NCI-H2196 treated with DMSO at 0.1 percent for 48 hours (cell line): ENCODE measurements at regions not wholly inside any gene's neighbourhood (a gene's known extent, or its start where the extent isn't known, plus 50 kb on each side); places are given as distances from the start of the nearest gene placed in this dataset.

Experiments used
- DNase-seq: peaks from one replicate; lab custom pipeline; 2025; ENCODE audit not compliant: unreplicated experiment; lab: John Stamatoyannopoulos, UW

DNA sequence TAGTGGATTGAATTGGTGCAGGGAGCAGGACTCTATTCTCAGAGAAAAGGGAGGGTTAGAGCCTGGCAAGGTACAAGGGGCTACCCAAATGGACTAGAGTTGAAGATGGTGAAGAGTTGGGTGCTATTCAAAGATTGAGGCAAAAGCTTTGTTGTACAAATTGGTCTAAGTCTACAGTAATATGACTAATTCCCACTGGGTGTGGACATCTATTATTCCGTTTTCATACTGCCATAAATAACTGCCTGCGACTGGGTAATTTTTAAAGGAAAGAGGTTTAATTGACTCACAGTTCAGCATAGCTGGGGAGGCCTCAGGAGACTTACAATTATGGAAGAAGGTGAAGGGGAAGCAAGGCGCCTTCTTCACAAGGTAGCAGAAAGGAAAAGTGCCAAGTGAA, 266.3 kb downstream of the TPBG start:
- no peak for DNase-seq

DNA sequence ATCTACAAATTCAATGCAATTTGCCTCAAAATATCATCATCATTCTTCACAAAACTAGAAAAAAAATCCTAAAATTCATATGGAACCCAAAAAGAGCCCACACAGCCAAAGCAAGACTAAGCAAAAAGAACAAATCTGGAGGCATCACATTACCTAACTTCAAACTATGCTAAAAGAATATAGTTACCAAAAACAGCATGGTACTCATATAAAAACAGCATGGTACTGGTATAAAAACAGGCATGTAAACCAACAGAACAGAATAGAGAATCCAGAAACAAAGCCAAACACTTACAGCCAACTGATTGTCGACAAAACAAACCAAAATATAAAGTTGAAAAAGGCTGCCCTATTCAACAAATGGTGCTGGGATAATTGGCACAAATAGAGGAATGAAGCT, 278.1 kb downstream of the TPBG start:
- DNase-seq: no peak

DNA sequence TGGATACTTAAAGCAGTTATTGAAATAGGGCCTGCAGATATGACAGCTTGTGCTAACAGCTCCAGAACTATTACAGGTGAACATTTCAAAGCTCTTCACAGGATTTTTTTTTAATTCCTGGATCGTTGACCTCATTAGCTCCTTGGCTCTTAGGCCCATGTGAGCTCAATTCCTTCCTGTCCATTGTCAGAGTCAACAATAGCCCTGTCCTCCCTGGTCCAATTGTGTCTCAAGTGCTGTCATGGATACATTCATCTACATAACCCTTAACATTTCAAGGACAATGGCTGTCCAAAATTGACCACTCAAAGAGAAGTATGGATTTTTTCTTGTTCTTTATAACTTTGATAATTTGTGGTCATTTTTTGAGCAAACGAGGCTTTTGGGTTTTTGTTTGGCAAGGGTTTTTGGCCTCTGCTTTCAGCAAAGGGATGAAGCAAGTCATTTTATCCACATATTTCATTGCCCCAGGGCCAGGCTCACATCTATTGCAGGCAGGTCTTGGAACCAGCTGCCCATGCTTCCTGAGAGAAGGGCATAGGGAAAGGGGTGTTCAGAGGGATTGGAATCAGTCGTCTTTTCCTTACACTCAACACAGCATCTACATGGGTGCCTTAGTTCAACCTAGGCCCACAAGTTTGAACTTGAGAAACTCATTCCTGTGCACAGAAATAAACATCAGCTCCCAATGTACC, 282.1 kb downstream of the TPBG start:
- DNase-seq: no peak

DNA sequence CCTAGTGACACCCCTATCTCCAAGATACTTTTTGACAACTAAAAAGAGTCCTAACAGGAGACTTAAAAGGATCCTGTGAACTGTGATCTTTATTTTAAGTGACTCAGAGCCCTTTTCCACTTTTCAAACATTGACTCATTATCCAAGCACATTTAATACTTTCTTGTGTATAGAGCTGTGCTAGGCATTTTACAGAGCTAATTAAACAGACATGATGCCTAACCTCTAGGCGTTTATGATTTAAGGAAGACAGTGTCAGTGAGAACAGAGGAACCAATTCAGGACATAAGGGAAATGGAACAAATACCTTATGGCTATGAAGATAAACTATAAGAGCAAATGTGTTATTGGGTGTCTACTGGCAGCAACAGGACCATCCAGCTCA, 282.6 kb downstream of the TPBG start:
- DNase-seq: no peak

DNA sequence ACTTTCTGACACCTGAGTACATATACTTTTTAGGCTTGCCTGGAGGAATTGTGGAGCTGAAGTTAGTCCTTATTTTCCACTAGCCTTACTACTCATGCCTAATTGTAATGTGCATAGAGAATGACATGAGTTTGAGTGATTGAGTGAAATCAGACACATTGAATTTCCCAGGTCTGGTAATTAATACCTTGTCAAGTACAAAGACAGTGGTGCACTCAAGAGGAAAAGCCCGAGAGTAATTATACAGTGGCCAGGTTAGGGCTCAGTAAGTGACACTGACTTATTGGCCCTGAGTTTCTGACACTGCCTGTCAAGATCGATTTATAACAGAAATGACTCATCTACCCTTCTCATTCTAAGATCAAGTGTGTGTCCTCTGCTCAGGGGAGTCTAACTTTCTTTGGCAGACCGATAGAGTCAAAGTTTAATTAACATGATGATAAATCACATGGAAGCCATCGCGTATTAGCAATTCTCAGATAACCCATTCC, 288.3 kb downstream of the TPBG start:
- DNase-seq: no peak

DNA sequence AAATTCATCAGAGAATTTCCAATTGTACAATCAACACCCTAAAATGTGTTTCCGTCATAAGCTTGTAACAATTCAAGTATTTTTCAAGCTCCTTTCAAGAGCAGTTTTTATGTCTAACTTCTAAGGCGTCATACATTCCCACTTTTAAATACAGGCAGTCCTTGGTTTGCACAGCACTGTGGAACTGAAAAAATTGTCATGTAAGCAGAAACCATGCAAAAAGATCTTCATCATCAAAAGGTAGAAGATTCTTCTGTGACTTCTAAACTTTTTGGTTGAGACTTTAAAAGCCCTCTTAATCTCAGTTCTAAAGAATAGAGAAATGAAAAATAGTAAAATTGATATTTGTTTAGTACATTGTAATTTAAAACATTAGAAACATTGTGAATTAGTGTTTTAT, 315.6 kb downstream of the TPBG start:
- DNase-seq: no peak

DNA sequence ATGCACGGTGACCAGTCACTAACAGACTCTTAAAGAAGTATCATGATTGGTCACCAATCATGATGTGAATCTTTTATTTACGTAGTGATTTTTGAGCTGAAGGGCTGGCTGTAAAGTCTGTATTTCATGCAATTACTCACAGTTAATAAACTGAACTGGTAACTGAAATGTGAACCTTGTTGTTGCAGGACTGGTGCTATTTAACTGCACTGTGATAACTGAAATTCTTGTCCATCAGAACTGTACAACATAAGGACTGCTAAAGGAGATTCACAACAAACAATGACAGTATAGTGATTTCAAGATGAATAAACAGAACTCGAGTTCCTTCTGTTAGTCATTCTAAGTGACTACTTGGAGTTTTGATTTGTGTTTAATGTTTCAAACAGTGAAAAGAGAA, 316.6 kb downstream of the TPBG start:
- DNase-seq: no peak

DNA sequence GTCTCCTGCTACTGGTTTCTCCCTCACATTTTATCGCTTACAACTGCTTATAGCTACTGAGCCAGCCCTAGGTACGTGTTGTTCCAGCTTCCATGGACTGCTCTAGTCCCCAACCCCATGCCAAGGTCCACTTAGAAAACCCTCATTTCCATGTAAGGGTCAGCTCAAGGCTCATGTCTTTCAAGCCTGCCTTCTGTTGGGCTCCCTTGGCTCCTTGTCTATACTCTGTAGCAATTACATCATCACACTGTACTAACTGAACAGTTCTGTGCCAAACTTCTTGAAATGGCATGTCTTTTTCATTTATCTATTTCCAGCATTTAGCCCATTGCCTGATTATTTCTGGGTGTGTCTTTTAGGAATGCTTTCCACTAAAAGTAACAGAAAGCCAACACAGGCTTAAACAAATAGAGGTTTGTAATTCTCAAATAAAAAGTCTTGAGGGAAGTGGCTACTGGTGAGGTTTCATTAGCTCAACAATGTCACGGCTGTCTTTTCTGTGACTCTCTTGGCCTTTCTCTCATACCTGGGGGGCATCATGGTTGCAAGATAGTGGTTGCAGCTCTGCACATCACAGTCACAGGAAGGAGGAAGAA, 317.6 kb downstream of the TPBG start:
- DNase-seq: no peak

DNA sequence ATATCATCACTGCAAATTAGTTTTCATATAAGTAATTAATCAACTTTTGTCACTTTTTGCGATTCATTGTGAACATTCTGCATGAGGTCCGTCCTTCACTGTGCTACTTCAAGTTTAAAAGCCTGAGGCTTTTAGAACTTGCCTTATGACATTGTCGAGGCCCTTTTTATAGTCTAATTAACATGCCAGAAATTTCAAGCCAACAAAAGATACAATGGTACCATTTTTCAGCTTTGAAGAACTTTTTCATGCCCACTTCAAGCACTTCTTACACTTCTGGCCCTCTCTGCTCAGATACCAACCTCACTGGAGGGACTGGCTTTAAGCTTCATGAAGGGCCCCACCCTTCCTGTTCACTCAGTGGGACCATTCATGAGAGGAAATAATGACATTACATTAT, 323.1 kb downstream of the TPBG start:
- DNase-seq: no peak

DNA sequence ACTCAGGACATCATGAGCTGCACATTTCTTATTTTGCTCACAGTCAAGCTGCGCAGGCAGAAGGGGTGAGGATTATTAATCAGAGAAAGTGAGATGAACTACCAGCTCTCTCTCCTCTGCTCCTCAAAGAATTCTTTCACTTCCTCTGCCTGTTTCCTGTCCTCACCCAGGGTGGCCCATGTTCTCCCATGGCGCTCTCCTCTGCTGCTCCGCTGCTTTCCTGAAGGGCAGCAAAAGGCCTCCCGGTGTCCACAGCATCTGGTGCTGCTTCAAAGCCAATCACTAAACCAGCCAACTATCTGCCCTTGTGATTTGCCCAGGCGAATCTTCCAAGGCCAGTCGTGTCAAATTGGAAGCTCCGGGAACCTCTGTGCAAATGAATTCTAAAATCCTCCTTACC, 324.2 kb downstream of the TPBG start:
- no peak for DNase-seq

DNA sequence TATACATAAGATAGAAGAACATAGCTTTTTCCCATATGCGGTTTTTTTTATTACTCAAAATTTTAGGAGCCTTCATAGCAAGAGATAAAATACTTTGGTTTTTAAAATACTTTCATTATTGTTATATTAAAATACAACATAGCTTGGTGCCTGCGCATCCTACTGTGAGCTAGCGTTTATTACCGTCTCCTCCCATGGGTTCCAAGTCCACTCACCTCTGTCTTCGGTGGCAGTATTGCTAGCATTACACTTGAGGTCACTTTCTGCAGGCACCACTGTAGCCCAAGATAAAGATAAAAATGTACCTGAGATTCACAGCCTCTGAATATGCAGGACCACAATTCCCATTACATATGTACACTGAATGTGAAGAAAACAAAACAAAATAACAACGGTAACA, 326.7 kb downstream of the TPBG start:
- no peak for DNase-seq

DNA sequence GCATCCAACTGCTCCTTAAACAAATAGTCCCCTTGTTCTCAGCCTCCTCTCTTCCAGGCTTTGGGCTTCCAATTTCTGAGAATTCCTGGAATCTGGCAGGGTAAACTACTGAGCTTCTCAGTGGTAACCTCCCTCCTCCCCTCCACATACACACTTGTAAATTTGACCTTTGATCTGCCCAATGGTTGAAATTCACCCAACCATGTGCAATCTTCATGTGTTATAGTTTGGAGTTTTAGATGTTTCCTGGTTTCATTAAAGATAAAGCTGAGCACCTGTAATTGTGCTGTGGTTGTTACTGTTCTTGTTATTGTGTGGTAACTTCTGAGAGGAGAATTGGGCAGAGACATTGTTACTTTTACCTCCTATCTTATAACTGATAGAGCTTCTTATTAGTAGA, 328.4 kb downstream of the TPBG start:
- no peak for DNase-seq

DNA sequence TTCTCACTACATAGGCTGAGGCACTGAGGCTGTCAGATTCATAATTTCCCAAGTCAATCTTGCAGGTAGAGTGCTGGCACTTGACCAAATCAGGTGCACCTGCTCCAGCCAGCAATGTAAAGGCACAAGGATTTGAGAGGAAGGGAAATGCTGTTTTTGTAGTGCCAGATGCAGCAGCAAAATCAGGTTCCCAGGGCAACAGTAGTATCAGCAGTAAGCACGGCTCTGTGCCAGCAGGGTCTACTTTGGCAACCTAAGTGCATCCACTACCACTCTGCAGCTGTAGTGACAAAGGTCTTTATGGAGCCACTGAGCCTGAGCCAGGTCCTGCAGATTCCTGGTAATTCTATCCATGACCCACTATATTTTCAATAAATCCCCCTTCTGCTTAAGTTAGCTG, 329.5 kb downstream of the TPBG start:
- peak; percentile 49 for DNase-seq

DNA sequence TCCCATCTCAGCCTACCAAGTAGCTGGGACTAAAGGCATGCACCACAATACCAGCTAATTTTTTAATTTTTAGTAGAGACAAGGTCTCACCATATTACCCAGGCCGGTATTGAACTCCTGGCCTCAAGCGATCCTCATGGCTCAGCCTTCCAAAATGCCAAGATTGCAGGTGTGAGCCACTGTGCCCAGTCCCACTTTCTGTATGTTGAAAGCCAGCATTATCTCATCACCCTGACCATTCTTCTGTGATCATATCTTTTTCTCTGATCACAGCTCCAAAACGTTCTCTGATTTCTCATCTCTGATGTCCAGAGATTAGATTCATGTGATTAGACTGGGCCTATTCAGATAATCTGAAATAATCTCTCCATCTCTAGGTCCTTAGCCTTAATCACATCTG, 337.7 kb downstream of the TPBG start:
- no peak for DNase-seq

DNA sequence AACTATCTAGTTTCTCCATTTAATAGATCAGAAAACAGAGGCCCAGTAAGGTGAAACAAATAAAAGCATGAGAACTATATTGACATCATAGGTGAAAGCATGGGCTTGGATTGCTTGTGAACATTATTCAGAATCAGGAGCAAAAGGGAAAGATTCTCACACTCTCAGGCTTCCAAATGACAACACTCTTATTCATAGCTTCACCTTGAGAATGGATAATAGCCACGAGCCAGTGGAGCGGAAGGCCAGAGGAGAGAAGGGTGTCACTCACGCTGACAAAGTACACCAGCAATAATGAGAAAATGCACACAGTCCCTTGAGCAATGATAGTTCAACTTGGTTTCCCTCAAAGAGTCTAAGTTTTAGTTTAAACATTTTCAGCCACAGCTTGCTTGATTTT, 339.0 kb downstream of the TPBG start:
- no peak for DNase-seq

DNA sequence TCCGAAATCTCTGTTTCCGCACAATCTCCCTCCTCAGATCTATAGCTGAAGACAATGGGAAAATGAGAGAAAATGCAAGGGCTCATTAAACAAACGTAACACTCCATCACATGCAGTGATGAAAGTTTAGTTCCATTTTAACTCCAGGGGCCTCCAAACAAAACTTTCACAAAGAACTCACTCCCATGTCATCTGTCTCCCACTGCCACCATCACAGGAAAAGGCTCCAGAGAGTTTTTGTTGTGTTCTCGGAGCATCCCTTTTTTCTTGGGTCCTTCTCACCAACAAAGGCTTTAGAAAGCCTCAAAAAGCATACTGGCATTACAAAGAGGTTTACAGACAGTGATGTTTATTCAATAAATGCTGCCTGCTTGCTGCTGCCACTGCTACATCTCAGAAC, 339.6 kb downstream of the TPBG start:
- no peak for DNase-seq

DNA sequence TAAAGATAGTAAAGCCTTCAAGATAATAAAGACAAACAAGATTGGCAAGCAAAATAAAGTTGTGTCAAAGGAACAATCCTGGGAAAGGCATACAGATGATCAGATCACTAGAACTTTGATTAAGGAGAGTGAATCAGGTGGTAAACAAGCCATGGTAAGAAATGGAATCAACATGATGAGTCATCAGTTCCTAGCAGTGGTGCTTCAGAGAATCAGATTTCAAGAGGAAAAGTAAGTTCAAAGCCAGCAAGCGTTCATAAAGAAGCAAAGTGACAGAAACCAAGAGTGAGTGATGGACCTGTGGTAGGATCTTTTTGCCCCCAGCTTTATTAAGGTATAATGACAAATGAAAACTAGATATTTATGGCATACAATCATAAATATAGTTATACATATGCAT, 340.4 kb downstream of the TPBG start:
- DNase-seq: no peak

DNA sequence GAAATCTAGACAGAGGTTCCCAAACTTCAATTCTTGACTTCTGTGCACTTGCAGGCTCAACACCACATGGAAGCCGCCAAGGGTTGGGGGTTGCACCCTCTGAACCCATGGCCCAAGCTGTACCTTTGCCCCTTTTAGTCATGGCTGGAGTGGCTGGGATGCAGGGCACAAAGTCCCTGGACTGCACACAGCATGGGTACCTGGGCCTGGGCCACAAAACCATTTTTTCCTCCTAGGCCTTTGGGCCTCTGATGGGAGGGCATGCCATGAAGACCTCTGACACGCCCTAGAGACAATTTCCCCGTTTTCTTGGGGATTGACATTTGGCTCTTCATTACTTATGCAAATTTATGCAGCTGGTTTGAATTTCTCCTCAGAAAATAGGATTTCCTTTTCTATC, 342.0 kb downstream of the TPBG start:
- no peak for DNase-seq

DNA sequence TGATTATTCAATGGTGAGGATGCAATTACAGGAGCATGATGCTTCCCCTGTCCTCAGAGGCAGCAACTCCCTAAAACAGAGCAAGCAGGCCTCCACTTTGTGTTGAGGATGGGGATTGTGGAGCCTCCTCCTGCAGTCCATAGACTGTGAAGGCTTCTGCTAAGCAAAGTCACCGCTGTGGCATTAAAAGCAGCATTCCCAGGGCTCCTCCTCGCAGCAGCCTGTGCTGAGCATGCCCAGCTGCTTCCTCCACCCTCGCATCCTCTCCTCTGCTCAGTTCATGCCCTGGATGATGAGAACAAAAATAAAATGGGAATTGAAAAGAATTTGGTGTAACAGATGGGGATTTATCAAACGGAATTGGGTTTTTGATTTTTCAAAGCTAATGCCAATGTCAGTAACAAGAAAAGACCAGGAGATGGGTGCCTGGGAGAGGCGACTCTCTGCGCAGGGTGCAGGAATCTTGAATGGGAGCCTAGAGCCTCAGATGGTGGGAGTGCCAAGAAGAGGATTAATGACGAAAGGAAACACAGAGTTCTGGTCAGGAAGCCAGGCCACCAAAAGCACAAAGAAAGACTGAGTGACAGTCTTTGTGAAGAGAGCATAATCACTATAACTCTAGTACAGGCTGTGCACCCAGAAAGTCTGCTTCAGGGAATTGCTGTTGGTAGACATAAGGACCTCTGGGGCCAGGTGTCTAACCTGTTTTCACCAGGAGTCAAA, 347.6 kb downstream of the TPBG start:
- DNase-seq: no peak

DNA sequence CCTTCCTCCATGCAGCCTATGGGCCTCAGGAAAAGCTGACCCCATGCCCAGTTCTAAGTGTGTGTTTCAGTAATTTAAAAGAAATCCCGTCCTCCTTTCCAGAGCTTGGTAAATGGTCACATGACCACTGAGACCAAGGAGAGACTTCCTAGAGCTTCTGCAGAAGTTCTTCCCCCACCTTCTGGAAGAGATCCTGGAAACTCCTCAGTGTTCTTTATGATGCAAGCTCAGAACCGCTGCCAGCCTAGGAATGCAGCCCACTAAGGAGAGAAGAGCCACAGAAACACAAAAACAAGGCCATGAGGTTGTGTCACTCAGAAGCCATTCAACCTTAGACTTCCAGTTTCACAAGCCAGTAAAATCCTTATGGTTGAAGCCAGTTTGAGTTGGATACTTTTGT, 348.4 kb downstream of the TPBG start:
- DNase-seq: no peak

DNA sequence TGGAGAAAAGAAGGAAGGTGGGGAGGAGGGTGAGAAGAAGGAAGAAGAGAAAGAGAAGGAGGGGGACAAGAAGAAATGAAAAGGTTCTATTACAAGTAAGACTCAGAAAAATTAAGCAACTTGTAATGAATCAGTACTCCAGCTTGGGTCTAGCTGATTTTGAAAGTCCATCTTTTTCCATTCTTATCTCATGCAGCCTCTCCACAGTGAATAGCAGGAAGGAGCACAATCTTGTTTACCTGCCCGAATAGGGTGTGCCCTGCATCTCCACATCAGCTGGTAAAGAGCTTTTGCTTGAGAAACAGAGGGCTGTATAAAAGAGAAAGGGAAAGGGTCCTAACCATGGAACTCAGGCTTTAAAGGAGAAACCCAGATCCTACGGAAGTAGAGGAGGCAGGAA, 348.8 kb downstream of the TPBG start:
- no peak for DNase-seq

DNA sequence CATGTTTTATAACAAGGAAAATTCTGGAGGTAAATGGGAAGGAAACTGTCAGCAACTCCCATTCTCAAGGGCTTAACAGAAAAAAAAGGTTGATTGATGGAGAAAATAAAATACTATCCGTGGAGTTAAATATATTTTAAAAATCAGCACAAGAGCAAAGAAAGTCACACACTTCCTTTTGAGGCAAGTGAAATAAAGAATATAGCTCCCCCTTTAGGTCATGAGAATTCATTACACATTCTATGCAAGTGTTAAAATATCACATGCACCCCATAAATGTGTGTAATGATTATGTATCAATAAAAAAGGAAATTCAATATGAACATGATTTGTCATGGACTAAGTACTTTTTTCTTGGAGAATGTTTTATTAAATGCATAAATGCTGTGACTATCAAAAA, 349.2 kb downstream of the TPBG start:
- no peak for DNase-seq

DNA sequence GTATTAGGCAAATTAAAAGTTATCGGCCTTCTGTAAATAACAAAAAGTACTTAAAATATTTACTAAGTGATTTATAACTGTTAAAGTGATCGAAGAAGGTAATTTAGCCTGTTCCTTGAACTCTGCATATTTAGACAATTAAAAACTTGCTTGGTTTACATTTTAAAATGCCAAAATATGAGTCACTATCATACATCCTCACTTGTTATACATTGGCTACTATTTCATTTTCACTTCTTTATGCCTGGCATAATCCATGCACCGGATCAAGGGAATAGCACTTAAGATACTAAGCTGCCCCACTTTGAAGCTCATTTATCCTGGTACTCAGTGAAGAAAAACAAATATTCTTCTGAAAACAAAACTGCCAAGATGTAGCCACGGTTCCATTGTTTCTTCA, 344.6 kb downstream of the UBE3D start:
- no peak for DNase-seq
